K562 (cell line): ENCODE measurements at regions not wholly inside any gene's neighbourhood (a gene's known extent, or its start where the extent isn't known, plus 50 kb on each side); places are given as distances from the start of the nearest gene placed in this dataset.

ENCODE experiments used
- ATAC-seq: fragments of 200-7000 bp; cut with Tn5 transposase; 3 replicates; pipeline ENCODE4 v1.9.1; 2020; ENCODE audit warnings: moderate library complexity
- BruUV-seq: library from RNA; stranded (reverse); fragments of 400-500 nt; replicated peaks from 2 replicates; lab custom pipeline; 2021; lab: Mats Ljungman, UMichigan
- CTCF ChIA-PET: fragments of 300-600 bp; formaldehyde crosslinking; extraction: SDS; loops from one replicate; lab custom pipeline; 2021; ENCODE audit warnings: low intra/inter-chr PET ratio; lab: Yijun Ruan, JAX
- POLR2A ChIA-PET: fragments of 300-600, 350-650 bp; sonication (Branson Sonifier 250); formaldehyde crosslinking; extraction: SDS; loops from one replicate; lab custom pipeline; 2021; ENCODE audit warnings: antibody characterized with exemption, inconsistent platforms; lab: Yijun Ruan, JAX
- DNase-seq, 4 experiments: peaks; one replicate each; pipeline versions ENCODE4 v3.0.0 to v3.0.0-alpha.2; 2011 to 2018; ENCODE audit warnings: low spot score in 3 of 4, mixed read lengths in 3 of 4; ENCODE audit errors: extremely low read depth in 1 of 4
- FAIRE-seq: peaks from 2 replicates; lab custom pipeline; 2011; peaks lifted over from hg19 to GRCh38; lab: Jason Lieb, UNC
- H2AFZ ChIP-seq: 2 replicates; pipeline ENCODE4 v1.6.0; 2011; ENCODE audit warnings: low read depth, low read length, control low read depth, inconsistent platforms
- H3K27ac ChIP-seq: fragments of 200-600 bp; 3 replicates; pipeline ENCODE4 v1.8.0; 2011; ENCODE audit warnings: low read depth, mild to moderate bottlenecking, control low read depth, inconsistent platforms, low read length, moderate library complexity, mixed read lengths; ENCODE audit errors: extremely low read depth
- H3K27me3 ChIP-seq, 2 experiments: fragments of 300-600 bp in 1 of 2; 2 replicates in 1 of 2; 3 replicates in 1 of 2; pipeline versions ENCODE4 v1.6.0 to v1.8.0; 2011; ENCODE audit warnings: inconsistent platforms in 2 of 2, low read length in 2 of 2, mild to moderate bottlenecking in 1 of 2, mixed read lengths in 1 of 2, moderate library complexity in 1 of 2; ENCODE audit not compliant: control insufficient read depth in 2 of 2, insufficient read depth in 2 of 2
- H3K36me3 ChIP-seq: fragments of 300-600 bp; 3 replicates; pipeline ENCODE4 v1.8.0; 2011; ENCODE audit warnings: mild to moderate bottlenecking, low read length, inconsistent platforms; ENCODE audit not compliant: control insufficient read depth, insufficient read depth
- H3K4me1 ChIP-seq, 2 experiments: fragments of 200-600 bp in 1 of 2; replicated peaks in 1 of 2; 2 replicates in 1 of 2; 3 replicates in 1 of 2; pipeline versions ENCODE4 v1.5.1 to v1.8.0; 2011; ENCODE audit warnings: inconsistent platforms in 2 of 2, low read length in 2 of 2, mild to moderate bottlenecking in 1 of 2, mixed read lengths in 1 of 2, moderate library complexity in 1 of 2; ENCODE audit not compliant: control insufficient read depth in 2 of 2, insufficient read depth in 2 of 2
- H3K4me2 ChIP-seq: 2 replicates; pipeline ENCODE4 v1.6.1; 2011; ENCODE audit warnings: low read length, control low read depth, inconsistent platforms, mixed read lengths; ENCODE audit not compliant: insufficient read depth
- H3K4me3 ChIP-seq: fragments of 200-600 bp; sonication (generic), shearing (Covaris generic); 2 replicates; pipeline ENCODE4 v1.5.1; 2016; ENCODE audit warnings: control low read depth, inconsistent platforms
- H3K79me2 ChIP-seq: fragments of 200-600 bp; 3 replicates; pipeline ENCODE4 v1.8.0; 2011; ENCODE audit warnings: low read length, inconsistent platforms; ENCODE audit not compliant: control insufficient read depth, insufficient read depth
- H3K9ac ChIP-seq, 2 experiments: 2 replicates each; pipeline versions ENCODE4 v1.6.0 to v1.6.1; 2011; ENCODE audit warnings: low read depth in 2 of 2, low read length in 2 of 2, control low read depth in 1 of 2, inconsistent platforms in 1 of 2, mild to moderate bottlenecking in 1 of 2, mixed read lengths in 1 of 2; ENCODE audit not compliant: insufficient read depth in 1 of 2
- H3K9me1 ChIP-seq: one replicate; pipeline ENCODE4 v1.6.0; 2011; ENCODE audit warnings: inconsistent platforms, mild to moderate bottlenecking, low read length, moderate library complexity; ENCODE audit not compliant: control insufficient read depth, insufficient read depth
- H3K9me3 ChIP-seq: replicated peaks from 2 replicates; pipeline ENCODE4 v1.5.1; 2011; ENCODE audit warnings: low read depth, low read length, inconsistent platforms; ENCODE audit not compliant: control insufficient read depth, insufficient read depth
- H4K20me1 ChIP-seq: replicated peaks from 2 replicates; pipeline ENCODE4 v1.6.1; 2011; ENCODE audit warnings: low read length, inconsistent platforms, mixed read lengths; ENCODE audit not compliant: control insufficient read depth, insufficient read depth
- CHD1 ChIP-seq: fragments of 200-600 bp; sonication (generic); IDR thresholded peaks from one replicate; pipeline ENCODE4 v1.6.1; 2012; ENCODE audit warnings: mild to moderate bottlenecking, moderate library complexity, low read length, inconsistent platforms
- ILF3 ChIP-seq: fragments of 450-650 bp; IDR thresholded peaks from 2 replicates; pipeline ENCODE4 v1.6.1; 2018; ENCODE audit warnings: antibody characterized with exemption, mild to moderate bottlenecking, moderate library complexity, borderline replicate concordance
- RB1 ChIP-seq: fragments of 450-650 bp; IDR thresholded peaks from 2 replicates; pipeline ENCODE4 v1.6.1; 2017; ENCODE audit warnings: low read depth, mild to moderate bottlenecking
- RFX1 ChIP-seq: fragments of 450-650 bp; IDR thresholded peaks from 2 replicates; pipeline ENCODE4 v1.6.1; 2016; ENCODE audit warnings: mild to moderate bottlenecking, moderate library complexity
- ZNF274 ChIP-seq: IDR thresholded peaks from 2 replicates; pipeline ENCODE4 v1.6.1; 2011; ENCODE audit warnings: low read depth, mild to moderate bottlenecking, low read length, moderate library complexity, borderline replicate concordance
- ZNF696 ChIP-seq: fragments of 250-450 bp; sonication (Bioruptor Pico); conservative IDR thresholded peaks from 2 replicates; pipeline ENCODE4 v1.4.0; 2020; ENCODE audit warnings: mild to moderate bottlenecking, moderate library complexity
- WGBS: fragments of 100-300 bp; shearing (Covaris generic); methylation state at CpG from one replicate; pipeline ENCODE4 v1.1.6; 2016; ENCODE audit warnings: low coverage, mixed read lengths; ENCODE audit not compliant: insufficient coverage; ENCODE audit errors: missing lambda C conversion rate; 5-methylcytosine and 5-hydroxymethylcytosine counted together
- in situ Hi-C: fragments of 300-500 bp; cut with MboI; formaldehyde crosslinking; loops from 4 replicates; pipeline ENCODE4 v1.15.0; 2018; ENCODE audit warnings: inconsistent platforms, mixed read lengths
- intact Hi-C: fragments of 100-400 bp; cut with micrococcal nuclease; formaldehyde crosslinking; loops from 2 replicates; pipeline ENCODE4 v1.14.2; 2022
- TF ChIP-seq, protein P1 (sequence below), 2 experiments: fragments of 450-650 bp; formaldehyde crosslinking in 1 of 2; IDR thresholded peaks; 2 replicates each; pipeline versions ENCODE4 v1.4.0 to v1.6.1; 2014 to 2020; ENCODE audit warnings: mild to moderate bottlenecking in 2 of 2, borderline replicate concordance in 1 of 2, low read depth in 1 of 2
- TF ChIP-seq, protein P2 (sequence below): IDR thresholded peaks from 2 replicates; pipeline ENCODE4 v1.6.1; 2011; ENCODE audit warnings: borderline replicate concordance, low read depth, mild to moderate bottlenecking, moderate library complexity, low read length; ENCODE audit not compliant: insufficient read depth, poor library complexity, severe bottlenecking
- TF ChIP-seq, protein P3 (sequence below), 2 experiments: fragments of 450-650 bp in 1 of 2; sonication (generic) in 1 of 2; formaldehyde crosslinking in 1 of 2; IDR thresholded peaks in 1 of 2; conservative IDR thresholded peaks in 1 of 2; 2 replicates each; pipeline versions ENCODE4 v1.6.1 to v1.8.1; 2016 to 2023; ENCODE audit warnings: mild to moderate bottlenecking in 2 of 2, moderate library complexity in 2 of 2, inconsistent platforms in 1 of 2, missing genetic modification reagents in 1 of 2

DNA sequence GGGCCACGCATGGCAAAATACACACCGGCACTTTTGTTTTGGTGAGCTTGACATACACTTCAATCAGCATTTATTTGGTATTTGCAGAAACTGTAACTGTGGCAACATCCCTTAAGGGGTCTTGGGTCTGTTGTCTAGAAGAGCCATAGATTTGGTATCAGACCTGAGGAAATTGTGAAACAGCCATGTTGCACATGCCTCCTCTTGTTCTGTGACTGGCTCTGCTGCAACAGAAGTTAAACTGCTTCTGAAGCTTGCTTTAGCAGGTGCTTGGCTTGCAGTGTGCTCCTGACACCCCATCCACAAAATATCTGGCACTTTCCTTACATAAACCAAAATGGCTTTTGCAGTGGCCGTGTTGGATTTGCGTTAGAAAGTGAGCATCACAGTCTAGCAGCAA lies 247.3 kb downstream of the GATA3 start (continued):
- TF ChIP-seq, protein P1, sequence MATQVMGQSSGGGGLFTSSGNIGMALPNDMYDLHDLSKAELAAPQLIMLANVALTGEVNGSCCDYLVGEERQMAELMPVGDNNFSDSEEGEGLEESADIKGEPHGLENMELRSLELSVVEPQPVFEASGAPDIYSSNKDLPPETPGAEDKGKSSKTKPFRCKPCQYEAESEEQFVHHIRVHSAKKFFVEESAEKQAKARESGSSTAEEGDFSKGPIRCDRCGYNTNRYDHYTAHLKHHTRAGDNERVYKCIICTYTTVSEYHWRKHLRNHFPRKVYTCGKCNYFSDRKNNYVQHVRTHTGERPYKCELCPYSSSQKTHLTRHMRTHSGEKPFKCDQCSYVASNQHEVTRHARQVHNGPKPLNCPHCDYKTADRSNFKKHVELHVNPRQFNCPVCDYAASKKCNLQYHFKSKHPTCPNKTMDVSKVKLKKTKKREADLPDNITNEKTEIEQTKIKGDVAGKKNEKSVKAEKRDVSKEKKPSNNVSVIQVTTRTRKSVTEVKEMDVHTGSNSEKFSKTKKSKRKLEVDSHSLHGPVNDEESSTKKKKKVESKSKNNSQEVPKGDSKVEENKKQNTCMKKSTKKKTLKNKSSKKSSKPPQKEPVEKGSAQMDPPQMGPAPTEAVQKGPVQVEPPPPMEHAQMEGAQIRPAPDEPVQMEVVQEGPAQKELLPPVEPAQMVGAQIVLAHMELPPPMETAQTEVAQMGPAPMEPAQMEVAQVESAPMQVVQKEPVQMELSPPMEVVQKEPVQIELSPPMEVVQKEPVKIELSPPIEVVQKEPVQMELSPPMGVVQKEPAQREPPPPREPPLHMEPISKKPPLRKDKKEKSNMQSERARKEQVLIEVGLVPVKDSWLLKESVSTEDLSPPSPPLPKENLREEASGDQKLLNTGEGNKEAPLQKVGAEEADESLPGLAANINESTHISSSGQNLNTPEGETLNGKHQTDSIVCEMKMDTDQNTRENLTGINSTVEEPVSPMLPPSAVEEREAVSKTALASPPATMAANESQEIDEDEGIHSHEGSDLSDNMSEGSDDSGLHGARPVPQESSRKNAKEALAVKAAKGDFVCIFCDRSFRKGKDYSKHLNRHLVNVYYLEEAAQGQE (IDR thresholded peaks at IDR 0.05; ENCODE audit: borderline replicate concordance) = no peak
- TF ChIP-seq, protein P1 (CRISPR knock-in tag; IDR thresholded peaks at IDR 0.05; ENCODE audit: low read depth) = no peak

DNA sequence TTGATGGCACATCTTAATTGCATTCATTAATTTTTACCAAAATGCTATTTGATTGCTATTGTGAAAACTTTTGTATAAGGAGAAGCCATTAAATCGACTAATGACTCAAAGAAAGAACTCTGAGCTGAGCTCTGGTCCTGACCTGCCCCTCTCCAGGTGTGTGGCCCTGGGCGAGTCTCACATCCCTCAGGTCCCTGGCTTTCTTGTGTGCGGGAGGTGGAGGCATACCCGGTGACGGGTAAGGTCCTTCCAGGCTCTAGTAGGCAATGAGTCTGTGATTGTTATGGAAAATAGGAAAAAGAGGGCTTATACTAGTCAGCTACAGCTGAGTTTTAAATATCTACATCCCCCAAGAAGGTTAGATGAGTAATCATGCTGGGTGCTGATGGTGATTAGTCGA lies 248.1 kb downstream of the GATA3 start:
- ATAC-seq (no peak), DNase-seq (no peak), FAIRE-seq (no peak)
- no TSS peak for BruUV-seq
- no peaks in the 10 kb centered on the region for H3K9me3 ChIP-seq
- POLR2A ChIA-PET = no interaction called here
- 0% methylated on average over 6 of the region's 6 CpGs for WGBS
- H3K27me3 ChIP-seq = peaks cover 5 to 14% of the 10 kb centered on the region in 2 experiments; a peak in 3 of 5 replicates
- no peaks in the 10 kb centered on the region for H3K36me3 ChIP-seq
- no peak overlapping the region for H3K27ac ChIP-seq
- CTCF ChIA-PET = no interaction called here
- H3K9me1 ChIP-seq = no peaks in the 10 kb centered on the region
- H3K4me1 ChIP-seq = no peaks in the 10 kb centered on the region
- H3K9ac ChIP-seq = no peak overlapping the region
- no peak overlapping the region for H2AFZ ChIP-seq
- no peak overlapping the region for H3K4me2 ChIP-seq
- in situ Hi-C loops = no loop called here
- H4K20me1 ChIP-seq = no peaks in the 10 kb centered on the region
- H3K79me2 ChIP-seq = no peaks in the 10 kb centered on the region
- intact Hi-C loops = no loop called here
- no peak overlapping the region for H3K4me3 ChIP-seq
- TF ChIP-seq ILF3 (no peak), CHD1 (no peak), RFX1 (no peak), RB1 (no peak), ZNF274 (no peak), ZNF696 (CRISPR knock-in tag) (no peak)
- TF ChIP-seq, protein P2, sequence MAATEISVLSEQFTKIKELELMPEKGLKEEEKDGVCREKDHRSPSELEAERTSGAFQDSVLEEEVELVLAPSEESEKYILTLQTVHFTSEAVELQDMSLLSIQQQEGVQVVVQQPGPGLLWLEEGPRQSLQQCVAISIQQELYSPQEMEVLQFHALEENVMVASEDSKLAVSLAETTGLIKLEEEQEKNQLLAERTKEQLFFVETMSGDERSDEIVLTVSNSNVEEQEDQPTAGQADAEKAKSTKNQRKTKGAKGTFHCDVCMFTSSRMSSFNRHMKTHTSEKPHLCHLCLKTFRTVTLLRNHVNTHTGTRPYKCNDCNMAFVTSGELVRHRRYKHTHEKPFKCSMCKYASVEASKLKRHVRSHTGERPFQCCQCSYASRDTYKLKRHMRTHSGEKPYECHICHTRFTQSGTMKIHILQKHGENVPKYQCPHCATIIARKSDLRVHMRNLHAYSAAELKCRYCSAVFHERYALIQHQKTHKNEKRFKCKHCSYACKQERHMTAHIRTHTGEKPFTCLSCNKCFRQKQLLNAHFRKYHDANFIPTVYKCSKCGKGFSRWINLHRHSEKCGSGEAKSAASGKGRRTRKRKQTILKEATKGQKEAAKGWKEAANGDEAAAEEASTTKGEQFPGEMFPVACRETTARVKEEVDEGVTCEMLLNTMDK = no peak
- TF ChIP-seq, protein P3, sequence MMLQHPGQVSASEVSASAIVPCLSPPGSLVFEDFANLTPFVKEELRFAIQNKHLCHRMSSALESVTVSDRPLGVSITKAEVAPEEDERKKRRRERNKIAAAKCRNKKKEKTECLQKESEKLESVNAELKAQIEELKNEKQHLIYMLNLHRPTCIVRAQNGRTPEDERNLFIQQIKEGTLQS (IDR thresholded peaks at IDR 0.05) = no peak
- TF ChIP-seq, protein P3 (CRISPR knock-in tag; conservative IDR thresholded peaks at IDR 0.05) = no peak
